K562 (cell line): ENCODE measurements at regions not wholly inside any gene's neighbourhood (a gene's known extent, or its start where the extent isn't known, plus 50 kb on each side); places are given as distances from the start of the nearest gene placed in this dataset.

Experiments used
- ATAC-seq: fragments of 200-7000 bp; cut with Tn5 transposase; 3 replicates; pipeline ENCODE4 v1.9.1; 2020; ENCODE audit warnings: moderate library complexity
- BruUV-seq: library from RNA; stranded (reverse); fragments of 400-500 nt; replicated peaks from 2 replicates; lab custom pipeline; 2021; lab: Mats Ljungman, UMichigan
- CTCF ChIA-PET: fragments of 300-600 bp; formaldehyde crosslinking; extraction: SDS; loops from one replicate; lab custom pipeline; 2021; ENCODE audit warnings: low intra/inter-chr PET ratio; lab: Yijun Ruan, JAX
- POLR2A ChIA-PET: fragments of 300-600, 350-650 bp; sonication (Branson Sonifier 250); formaldehyde crosslinking; extraction: SDS; loops from one replicate; lab custom pipeline; 2021; ENCODE audit warnings: antibody characterized with exemption, inconsistent platforms; lab: Yijun Ruan, JAX
- DNase-seq, 4 experiments: peaks; one replicate each; pipeline versions ENCODE4 v3.0.0 to v3.0.0-alpha.2; 2011 to 2018; ENCODE audit warnings: low spot score in 3 of 4, mixed read lengths in 3 of 4; ENCODE audit errors: extremely low read depth in 1 of 4
- FAIRE-seq: peaks from 2 replicates; lab custom pipeline; 2011; peaks lifted over from hg19 to GRCh38; lab: Jason Lieb, UNC
- H2AFZ ChIP-seq: 2 replicates; pipeline ENCODE4 v1.6.0; 2011; ENCODE audit warnings: low read depth, low read length, control low read depth, inconsistent platforms
- H3K27ac ChIP-seq: fragments of 200-600 bp; 3 replicates; pipeline ENCODE4 v1.8.0; 2011; ENCODE audit warnings: low read depth, mild to moderate bottlenecking, control low read depth, inconsistent platforms, low read length, moderate library complexity, mixed read lengths; ENCODE audit errors: extremely low read depth
- H3K27me3 ChIP-seq, 2 experiments: fragments of 300-600 bp in 1 of 2; 2 replicates in 1 of 2; 3 replicates in 1 of 2; pipeline versions ENCODE4 v1.6.0 to v1.8.0; 2011; ENCODE audit warnings: inconsistent platforms in 2 of 2, low read length in 2 of 2, mild to moderate bottlenecking in 1 of 2, mixed read lengths in 1 of 2, moderate library complexity in 1 of 2; ENCODE audit not compliant: control insufficient read depth in 2 of 2, insufficient read depth in 2 of 2
- H3K36me3 ChIP-seq: fragments of 300-600 bp; 3 replicates; pipeline ENCODE4 v1.8.0; 2011; ENCODE audit warnings: mild to moderate bottlenecking, low read length, inconsistent platforms; ENCODE audit not compliant: control insufficient read depth, insufficient read depth
- H3K4me1 ChIP-seq, 2 experiments: fragments of 200-600 bp in 1 of 2; replicated peaks in 1 of 2; 2 replicates in 1 of 2; 3 replicates in 1 of 2; pipeline versions ENCODE4 v1.5.1 to v1.8.0; 2011; ENCODE audit warnings: inconsistent platforms in 2 of 2, low read length in 2 of 2, mild to moderate bottlenecking in 1 of 2, mixed read lengths in 1 of 2, moderate library complexity in 1 of 2; ENCODE audit not compliant: control insufficient read depth in 2 of 2, insufficient read depth in 2 of 2
- H3K4me2 ChIP-seq: 2 replicates; pipeline ENCODE4 v1.6.1; 2011; ENCODE audit warnings: low read length, control low read depth, inconsistent platforms, mixed read lengths; ENCODE audit not compliant: insufficient read depth
- H3K4me3 ChIP-seq: fragments of 200-600 bp; sonication (generic), shearing (Covaris generic); 2 replicates; pipeline ENCODE4 v1.5.1; 2016; ENCODE audit warnings: control low read depth, inconsistent platforms
- H3K79me2 ChIP-seq: fragments of 200-600 bp; 3 replicates; pipeline ENCODE4 v1.8.0; 2011; ENCODE audit warnings: low read length, inconsistent platforms; ENCODE audit not compliant: control insufficient read depth, insufficient read depth
- H3K9ac ChIP-seq, 2 experiments: 2 replicates each; pipeline versions ENCODE4 v1.6.0 to v1.6.1; 2011; ENCODE audit warnings: low read depth in 2 of 2, low read length in 2 of 2, control low read depth in 1 of 2, inconsistent platforms in 1 of 2, mild to moderate bottlenecking in 1 of 2, mixed read lengths in 1 of 2; ENCODE audit not compliant: insufficient read depth in 1 of 2
- H3K9me1 ChIP-seq: one replicate; pipeline ENCODE4 v1.6.0; 2011; ENCODE audit warnings: inconsistent platforms, mild to moderate bottlenecking, low read length, moderate library complexity; ENCODE audit not compliant: control insufficient read depth, insufficient read depth
- H3K9me3 ChIP-seq: replicated peaks from 2 replicates; pipeline ENCODE4 v1.5.1; 2011; ENCODE audit warnings: low read depth, low read length, inconsistent platforms; ENCODE audit not compliant: control insufficient read depth, insufficient read depth
- H4K20me1 ChIP-seq: replicated peaks from 2 replicates; pipeline ENCODE4 v1.6.1; 2011; ENCODE audit warnings: low read length, inconsistent platforms, mixed read lengths; ENCODE audit not compliant: control insufficient read depth, insufficient read depth
- E2F6 ChIP-seq, 2 experiments: IDR thresholded peaks; 2 replicates each; pipeline ENCODE4 v1.6.1; 2011; ENCODE audit warnings: borderline replicate concordance in 1 of 2, control low read depth in 1 of 2, low read depth in 1 of 2, low read length in 1 of 2, mild to moderate bottlenecking in 1 of 2, mixed read lengths in 1 of 2, moderate library complexity in 1 of 2; ENCODE audit not compliant: insufficient read depth in 1 of 2, insufficient read length in 1 of 2, poor library complexity in 1 of 2, severe bottlenecking in 1 of 2; ENCODE audit errors: extremely low read depth in 1 of 2
- ETV5 ChIP-seq: sonication (generic); formaldehyde crosslinking; IDR thresholded peaks from 2 replicates; pipeline ENCODE4 v1.4.0; 2020; ENCODE audit warnings: low read depth, mild to moderate bottlenecking, missing genetic modification reagents
- RBM22 ChIP-seq: fragments of 200-400 bp; formaldehyde crosslinking; IDR thresholded peaks from 2 replicates; pipeline ENCODE4 v1.6.1; 2018; ENCODE audit warnings: low read length, low read depth; ENCODE audit not compliant: poor library complexity, severe bottlenecking
- ZBTB33 ChIP-seq: sonication (generic); formaldehyde crosslinking; IDR thresholded peaks from 2 replicates; pipeline ENCODE4 v1.8.1; 2023; ENCODE audit warnings: mild to moderate bottlenecking, missing genetic modification reagents
- ZZZ3 ChIP-seq: fragments of 450-650 bp; IDR thresholded peaks from 2 replicates; pipeline ENCODE4 v1.6.1; 2016; ENCODE audit warnings: antibody characterized with exemption, mild to moderate bottlenecking, moderate library complexity
- WGBS: fragments of 100-300 bp; shearing (Covaris generic); methylation state at CpG from one replicate; pipeline ENCODE4 v1.1.6; 2016; ENCODE audit warnings: low coverage, mixed read lengths; ENCODE audit not compliant: insufficient coverage; ENCODE audit errors: missing lambda C conversion rate; 5-methylcytosine and 5-hydroxymethylcytosine counted together
- in situ Hi-C: fragments of 300-500 bp; cut with MboI; formaldehyde crosslinking; loops from 4 replicates; pipeline ENCODE4 v1.15.0; 2018; ENCODE audit warnings: inconsistent platforms, mixed read lengths
- intact Hi-C: fragments of 100-400 bp; cut with micrococcal nuclease; formaldehyde crosslinking; loops from 2 replicates; pipeline ENCODE4 v1.14.2; 2022

DNA sequence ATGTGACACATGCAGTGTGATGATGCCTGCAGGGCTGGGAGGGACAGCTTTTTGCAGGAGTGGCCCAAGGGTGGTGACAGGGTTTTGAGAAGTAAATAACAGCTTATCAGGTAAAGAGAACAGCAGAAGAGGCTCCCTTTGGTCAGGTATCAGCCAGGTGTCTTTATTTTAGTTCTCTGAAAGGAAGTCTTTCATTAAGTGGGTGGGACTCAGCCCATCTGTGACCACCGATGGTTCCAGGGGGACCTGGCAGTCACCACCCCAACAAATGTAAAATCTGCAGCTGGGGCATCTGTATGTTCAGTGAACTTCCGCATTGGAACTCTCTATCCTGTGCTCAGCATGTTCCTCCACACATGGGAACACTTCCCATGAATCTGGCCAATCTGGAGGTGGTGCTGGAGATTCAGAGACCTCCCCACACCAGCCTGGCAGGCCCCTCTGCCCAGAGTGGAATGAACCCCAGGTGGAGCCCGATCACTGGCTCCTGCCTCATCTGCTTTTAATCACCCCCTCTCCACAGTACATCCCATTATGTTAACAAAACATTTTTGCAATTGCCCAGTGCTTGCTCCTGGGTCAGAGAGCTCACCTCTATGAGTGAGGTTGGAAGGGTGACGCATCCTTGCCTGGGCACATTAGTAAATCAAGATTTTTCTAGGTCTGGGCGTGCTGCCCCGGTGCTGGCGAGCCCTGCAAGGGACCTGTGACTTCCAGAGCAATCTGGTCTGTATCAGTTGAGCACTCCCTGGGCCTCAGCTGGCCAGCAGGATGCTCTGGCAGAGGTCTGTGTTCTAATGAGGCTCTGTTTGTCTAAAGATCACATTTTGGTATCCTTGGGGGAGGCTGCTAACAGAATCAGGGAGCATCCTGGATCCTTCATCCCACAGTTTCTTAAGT, 140.4 kb upstream of the GDF10 start:
- BruUV-seq, result no TSS peak
- Histone ChIP-seq H4K20me1 (no peaks in the 10 kb centered on the region), H3K9me3 (no peaks in the 10 kb centered on the region), H3K9me1 (no peaks in the 10 kb centered on the region), H3K4me3 (no peak overlapping the region)
- no peak for ATAC-seq
- ChIA-PET CTCF (no interaction called here), POLR2A (no interaction called here)
- in situ Hi-C loops, result no loop called here
- intact Hi-C loops, result no loop called here
- WGBS, result 0% methylated on average over 7 of the region's 7 CpGs
- no peak for TF ChIP-seq ETV5
- TF ChIP-seq RBM22, result no peak
- no peak for TF ChIP-seq ZZZ3
- no peak for TF ChIP-seq E2F6 (IDR thresholded peaks at IDR 0.05; ENCODE audit: borderline replicate concordance in 1 of 2, extremely low read depth in 1 of 2, insufficient read depth in 1 of 2, insufficient read length in 1 of 2, low read depth in 1 of 2, low read length in 1 of 2, poor library complexity in 1 of 2, severe bottlenecking in 1 of 2)
- no peak for TF ChIP-seq ZBTB33
- TF ChIP-seq, all 486 proteins: peak for 0
- no peak overlapping the region for H3K9ac ChIP-seq
- no peaks in the 10 kb centered on the region for H3K36me3 ChIP-seq
- H3K27me3 ChIP-seq, result peaks cover 0 to 4% of the 10 kb centered on the region in 2 experiments; a peak in 2 of 5 replicates
- no peak for DNase-seq
- no peaks in the 10 kb centered on the region for H3K79me2 ChIP-seq
- no peak overlapping the region for H3K27ac ChIP-seq
- no peaks in the 10 kb centered on the region for H3K4me1 ChIP-seq
- no peak overlapping the region for H2AFZ ChIP-seq
- no peak overlapping the region for H3K4me2 ChIP-seq
- FAIRE-seq, result no peak
